GM19035 (cell line): ENCODE measurements at regions not wholly inside any gene's neighbourhood (a gene's known extent, or its start where the extent isn't known, plus 50 kb on each side); places are given as distances from the start of the nearest gene placed in this dataset.

Experiments
- ATAC-seq: cut with Tn5 transposase; IDR thresholded peaks from one replicate; pipeline ENCODE4 v1.9.1; 2021; ENCODE audit not compliant: unreplicated experiment

DNA sequence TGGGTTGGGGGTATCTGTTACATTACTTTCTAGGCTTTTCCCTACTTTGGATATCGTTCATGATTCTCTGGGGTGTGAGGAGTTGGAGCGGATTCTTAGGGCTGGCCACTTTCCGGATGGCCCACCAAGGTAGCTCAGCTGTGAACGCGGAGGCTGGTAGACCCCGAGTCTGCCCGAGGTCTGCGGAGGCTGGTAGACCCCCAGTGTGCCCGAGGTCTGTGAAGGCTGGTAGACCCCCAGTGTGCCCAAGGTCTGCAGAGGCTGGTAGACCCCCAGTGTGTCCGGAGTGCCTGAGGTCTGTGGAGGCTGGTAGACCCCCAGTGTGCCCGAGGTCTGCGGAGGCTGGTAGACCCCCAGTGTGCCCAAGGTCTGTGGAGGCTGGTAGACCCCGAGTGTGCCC lies 99.2 kb upstream of the ZNF469 start:
- no peak for ATAC-seq

DNA sequence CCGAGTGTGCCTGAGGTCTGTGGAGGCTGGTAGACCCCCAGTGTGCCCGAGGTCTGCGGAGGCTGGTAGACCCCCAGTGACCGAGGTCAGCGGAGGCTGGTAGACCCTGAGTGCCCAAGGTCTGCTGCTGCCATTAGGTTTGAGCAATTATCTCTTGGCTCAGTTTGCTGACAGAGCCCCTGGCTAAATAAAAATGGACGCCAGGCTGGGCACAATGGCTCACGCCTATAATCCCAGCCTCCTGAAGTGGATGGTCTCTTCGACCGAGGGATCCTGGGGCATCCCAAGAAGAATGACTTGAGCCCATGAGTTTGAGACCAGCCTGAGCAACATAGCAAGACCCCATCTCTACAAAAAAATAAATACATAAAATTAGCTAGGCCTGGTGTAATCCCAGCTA lies 98.7 kb upstream of the ZNF469 start:
- ATAC-seq = no peak

DNA sequence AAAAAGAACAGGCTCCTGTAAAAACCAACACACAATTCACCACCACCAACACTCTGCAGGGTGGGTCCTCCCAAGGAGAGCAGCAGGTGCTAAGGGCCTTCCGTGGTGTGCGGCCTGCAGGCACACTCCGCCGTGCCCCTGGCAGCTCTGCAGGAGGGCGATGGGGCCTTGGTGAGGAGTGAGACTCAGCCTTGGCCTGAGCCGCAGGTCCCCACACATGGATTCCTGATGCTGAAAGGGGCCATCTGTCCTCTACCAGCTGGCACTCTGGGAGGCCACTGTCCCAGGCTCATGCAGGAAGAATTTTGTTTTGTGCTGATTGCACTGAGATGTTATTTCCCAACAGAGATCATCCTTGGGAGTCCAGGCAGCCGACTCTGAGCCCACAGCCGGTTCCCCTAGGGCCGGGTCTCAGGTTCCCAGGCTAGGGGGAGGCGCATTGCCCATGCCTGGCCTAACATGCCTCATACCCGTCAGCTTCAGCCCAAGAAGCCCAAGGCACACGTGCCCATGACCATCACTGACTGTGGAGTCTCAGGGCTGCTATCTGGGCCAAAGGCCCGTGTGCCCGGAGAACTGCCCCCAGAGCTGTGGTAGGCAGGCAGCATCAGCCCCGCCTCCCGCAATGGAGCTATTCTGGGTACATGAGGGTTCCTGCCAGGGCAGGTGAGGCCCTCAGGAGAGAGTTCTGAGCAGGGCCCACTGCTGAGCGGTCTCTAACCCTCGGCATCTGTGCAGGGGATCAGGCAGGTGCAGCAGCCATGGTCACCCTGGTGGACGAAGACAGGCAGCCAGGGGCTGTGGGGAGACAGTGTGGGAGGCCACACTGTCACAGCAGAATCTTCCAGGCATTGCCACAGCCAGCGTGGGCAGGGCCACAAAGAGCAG lies 97.9 kb upstream of the ZNF469 start:
- ATAC-seq = no peak

DNA sequence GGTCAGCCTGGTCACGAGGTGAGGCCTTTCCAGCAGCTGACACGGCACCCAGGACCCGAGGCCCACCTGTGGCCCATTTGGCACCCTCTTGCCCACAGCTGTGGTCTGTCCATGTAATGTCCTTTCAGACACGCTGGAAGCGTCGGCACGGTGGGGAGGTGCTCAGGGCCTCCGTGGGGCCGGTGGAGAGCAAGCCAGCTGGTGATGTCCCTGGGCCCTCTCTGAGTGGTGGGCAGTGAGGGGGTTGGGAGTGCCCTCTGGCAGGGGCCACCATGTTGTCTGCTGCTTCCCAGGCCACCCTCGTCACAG lies 97.3 kb upstream of the ZNF469 start:
- ATAC-seq = no peak

DNA sequence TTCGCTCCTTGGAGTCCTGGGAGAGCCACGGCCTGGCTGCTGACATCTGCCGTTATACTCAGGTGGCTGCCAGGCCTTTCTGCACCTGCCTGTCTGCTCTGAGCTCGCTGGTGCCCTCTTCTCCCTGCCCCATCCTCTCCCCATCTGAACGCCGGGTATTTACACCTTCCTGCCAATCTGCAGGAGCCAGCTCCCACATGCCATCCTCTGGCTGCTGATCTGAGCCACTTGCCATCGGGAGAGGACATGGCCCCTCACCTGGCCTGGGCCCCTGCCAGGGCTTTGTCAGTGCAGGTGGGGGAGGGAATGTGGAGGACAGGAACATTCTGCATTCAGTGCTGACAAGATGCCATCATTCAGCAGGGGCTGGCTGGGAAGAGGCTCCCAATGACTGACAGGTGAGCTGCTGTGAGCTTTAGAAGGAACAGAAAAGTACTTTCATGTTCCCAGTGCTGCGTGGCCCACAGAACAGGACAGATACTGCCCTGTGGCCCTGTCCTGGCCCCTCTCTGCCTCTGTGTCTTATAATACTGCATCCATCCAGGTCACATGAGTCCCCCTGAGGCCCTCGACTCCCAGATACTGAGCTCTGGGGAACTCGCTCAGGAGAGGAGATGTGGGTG lies 96.3 kb upstream of the ZNF469 start:
- ATAC-seq = no peak

DNA sequence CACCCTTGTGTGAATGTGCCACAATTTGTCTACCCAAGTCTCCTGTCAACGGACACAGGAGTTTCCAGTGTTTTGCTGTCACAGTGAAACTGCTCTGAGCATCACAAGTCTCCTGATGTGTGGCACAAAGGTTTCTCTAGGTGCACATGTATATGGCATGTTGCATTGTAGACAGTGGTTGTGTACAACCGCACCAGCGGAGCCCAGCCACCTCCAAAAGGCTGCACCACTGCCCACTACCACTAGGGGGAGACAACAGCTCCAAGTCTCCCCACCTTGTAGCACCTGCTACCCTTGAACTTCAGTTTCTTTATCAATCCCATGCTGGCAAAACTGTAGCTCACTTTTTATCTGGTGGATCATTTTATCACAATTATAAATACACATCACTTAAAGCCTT lies 95.5 kb upstream of the ZNF469 start:
- ATAC-seq = no peak

DNA sequence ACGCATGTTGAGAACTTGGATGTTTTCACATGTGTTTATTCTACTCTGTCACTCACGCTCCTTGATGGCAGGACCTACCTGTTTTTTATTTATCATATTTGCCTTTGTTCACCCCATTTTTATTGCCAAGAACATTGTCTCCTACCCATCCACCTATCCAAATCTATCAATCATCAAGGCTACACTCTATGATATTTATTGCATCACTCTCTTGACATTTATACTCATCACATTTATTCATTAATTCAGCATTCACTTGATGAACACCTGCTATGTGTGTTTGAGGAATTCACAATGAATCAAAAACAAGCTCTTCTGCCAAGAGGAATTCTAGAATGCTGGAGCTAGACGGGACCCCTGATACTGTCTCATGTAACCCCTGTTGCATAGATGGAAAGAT lies 94.5 kb upstream of the ZNF469 start:
- ATAC-seq = no peak

DNA sequence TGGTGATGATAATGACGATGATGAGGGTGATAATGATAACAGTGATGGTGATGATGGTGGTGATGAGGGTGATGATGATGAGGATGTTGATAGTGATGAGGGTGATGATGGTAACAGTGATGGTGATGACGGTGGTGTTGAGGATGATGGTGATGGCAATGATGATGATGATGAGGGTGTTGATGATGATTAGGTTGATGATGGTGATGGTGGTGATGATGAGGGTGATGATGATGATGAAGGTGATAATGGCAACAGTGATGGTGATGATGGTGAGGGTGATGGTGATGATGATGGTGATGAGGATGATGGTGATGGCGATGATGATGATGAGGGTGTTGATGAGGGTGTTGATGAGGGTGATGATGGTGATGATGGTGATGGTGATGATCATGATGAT lies 93.8 kb upstream of the ZNF469 start:
- no peak for ATAC-seq

DNA sequence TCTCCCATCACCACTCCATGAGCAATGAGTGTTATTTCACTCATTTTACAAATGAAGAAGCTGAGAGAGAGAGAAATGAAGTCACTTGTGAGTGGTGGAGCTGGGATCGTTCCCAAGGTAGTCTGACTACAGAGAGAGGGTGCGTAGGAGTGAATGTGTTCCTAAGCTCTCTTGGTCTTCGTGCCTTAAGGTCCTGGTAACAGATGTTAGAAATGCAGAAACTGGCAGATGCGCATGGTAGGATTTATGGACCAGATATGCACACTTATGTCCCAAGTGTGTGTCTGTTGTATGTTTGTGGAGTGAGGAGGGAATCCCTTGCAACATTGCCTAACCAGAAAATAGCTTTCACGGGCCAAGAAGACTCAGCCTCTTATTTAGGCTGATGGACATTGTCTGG lies 93.2 kb upstream of the ZNF469 start:
- ATAC-seq = no peak

DNA sequence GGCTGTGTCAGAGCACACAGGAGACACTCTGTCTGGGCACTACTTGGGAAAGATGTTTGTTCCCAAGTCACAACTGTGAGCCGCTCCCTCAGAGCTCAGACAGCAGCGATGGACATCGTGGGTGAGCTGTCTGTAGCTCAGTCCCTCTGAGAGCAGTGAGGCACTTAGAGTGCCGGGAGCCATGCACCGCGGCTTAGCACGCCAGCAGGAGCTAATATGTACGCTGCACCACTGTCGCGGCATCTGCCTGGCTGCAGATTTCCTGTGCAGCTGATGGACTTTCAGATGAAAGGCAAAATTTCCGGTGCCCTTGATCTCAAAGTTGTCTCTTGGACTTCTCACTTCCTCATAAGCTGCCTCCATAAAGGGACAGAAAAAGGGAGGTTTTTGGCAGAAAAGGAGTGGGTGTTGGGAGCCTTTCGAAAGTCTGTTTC lies 92.8 kb upstream of the ZNF469 start:
- ATAC-seq = no peak

DNA sequence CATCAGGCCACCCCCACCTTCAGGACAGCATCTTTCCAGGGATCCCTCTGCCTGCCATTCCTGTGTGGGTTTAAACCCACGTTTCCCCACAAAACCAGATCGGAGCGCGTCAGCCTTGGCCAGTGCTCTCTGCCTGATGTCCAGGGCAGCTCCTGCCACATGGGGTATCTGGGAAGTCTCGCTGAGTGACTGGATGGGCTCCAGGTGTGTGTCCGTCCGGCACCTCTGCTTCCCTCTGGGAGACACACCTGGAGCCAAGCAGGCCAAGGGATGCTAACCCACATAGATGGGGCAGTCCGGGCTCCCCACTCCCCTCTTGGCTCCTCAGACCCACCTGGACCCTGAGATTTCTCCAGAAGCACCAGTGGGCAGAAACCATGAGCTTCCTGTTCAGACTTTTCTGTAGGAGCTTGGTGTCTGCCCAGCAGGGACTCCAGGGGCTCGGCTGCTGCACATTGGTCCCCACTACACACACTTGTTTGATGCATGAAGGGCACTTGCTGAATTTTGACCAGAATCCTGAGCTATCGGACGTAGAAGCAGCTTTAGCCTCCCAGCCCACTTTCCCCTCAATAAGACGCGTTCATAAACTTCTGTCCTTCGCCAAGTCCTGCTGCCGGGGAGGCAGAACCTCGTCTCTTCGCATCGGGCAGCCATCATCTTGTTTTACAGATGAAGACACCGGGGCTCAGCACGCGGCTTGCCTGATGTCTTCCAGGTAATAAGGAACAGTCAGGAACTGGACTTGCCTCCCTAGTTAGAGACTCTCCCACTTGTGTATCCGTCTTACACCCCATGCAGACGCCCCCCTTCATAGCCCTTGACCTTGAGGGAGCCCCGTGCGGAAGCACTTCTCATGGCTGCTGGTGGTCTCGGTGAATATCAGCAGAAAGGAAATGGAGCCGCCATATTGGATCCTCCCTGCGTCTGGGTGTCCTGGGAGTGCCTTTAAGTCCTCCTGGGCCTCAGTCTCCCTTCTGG lies 91.6 kb upstream of the ZNF469 start:
- ATAC-seq = no peak

DNA sequence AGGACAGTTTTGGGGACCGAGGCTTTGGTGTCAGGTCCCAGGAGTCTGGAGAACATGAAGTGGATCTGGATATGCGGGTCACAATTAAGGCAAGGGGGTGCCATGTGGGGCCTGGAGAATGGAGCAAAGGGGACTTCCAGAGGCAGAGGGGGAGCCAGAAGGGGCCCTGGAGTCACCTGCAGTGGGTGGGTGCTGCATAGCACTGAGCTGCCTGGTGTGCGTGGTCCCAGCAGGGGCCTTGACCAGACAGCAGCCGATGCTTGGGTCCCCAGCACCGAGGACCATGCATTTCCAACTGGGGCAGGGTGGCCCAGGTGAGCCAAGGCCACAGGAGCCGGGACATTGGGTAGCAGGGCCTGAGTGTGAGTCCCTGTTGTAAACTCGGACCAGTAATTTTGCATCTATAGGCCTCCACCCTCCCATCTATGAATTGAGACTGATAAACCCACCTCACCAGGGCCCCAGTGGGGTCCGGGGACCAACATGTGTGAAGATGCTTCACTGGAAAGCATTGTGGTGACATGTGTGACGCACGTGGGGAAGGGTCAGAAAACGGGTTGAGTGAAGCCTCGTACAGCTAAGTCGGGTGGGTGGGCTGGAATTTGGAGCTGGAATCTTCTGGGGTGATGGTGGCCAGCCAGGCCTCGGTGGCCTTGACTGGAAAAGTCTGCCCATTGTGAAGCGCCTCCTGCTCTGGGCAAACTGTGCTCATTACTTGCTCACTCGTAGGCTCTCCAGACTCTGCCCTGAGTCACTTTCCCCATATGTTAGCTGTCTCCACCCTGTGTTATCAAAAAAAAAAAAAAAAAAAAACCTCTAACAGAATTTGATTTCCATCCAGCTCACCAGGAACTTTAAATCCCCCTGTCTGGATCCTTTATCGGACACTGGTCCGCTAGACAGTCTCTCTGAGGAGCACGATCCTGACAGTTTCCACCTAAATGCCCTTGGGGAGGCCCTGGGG lies 90.5 kb upstream of the ZNF469 start:
- no peak for ATAC-seq

DNA sequence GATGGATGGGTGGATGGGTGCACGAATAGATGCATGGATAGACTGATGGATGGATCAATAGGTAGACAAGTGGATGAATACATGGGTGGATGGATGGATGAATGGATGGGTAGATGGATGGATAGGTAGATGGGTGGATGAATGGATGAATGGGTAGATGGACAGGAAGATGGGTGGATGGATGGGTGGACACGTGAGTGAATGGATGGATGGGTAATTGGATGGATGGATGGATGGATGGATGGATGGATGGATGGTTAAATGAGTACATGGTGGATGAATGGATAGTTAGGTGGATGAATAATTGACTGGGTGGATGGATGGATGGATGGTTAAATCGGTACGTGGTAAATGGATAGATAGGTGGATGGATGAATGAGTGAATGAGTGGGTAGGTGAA lies 89.7 kb upstream of the ZNF469 start:
- no peak for ATAC-seq

DNA sequence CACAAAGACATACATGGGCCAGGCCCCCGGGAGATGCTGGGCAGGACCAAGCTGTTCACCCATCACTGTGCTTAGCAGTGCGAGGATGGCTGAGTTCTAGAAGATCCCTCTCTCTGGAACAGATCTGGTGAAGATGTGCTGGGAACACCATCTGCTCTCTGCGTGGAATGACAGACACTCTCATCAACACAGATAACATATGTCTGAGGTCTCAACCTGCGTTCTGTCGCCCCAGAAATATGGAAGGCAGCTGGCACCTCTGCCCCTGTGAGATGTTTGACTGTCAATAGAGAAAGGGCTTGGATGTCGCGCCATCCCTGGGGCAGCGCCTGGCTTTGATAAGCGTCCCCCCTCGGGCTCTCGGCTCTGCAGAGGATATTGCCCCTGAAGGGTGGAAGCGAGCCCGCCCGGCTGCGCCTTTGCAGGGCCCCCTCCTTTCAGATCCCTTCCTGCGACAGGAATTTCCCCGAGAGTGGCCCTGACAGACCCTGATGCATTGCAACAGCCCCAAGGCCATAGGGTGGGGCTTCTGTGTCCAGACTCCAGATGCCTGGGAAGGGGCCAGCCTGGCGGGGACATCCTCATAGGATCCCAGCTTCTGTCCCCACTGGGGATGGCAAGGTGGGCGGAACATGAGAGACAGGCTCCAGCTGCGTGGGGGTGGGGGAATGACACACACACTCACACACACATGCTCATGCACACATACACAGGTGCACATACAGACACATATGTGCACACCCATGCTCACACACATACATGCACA lies 86.9 kb upstream of the ZNF469 start:
- no peak for ATAC-seq

DNA sequence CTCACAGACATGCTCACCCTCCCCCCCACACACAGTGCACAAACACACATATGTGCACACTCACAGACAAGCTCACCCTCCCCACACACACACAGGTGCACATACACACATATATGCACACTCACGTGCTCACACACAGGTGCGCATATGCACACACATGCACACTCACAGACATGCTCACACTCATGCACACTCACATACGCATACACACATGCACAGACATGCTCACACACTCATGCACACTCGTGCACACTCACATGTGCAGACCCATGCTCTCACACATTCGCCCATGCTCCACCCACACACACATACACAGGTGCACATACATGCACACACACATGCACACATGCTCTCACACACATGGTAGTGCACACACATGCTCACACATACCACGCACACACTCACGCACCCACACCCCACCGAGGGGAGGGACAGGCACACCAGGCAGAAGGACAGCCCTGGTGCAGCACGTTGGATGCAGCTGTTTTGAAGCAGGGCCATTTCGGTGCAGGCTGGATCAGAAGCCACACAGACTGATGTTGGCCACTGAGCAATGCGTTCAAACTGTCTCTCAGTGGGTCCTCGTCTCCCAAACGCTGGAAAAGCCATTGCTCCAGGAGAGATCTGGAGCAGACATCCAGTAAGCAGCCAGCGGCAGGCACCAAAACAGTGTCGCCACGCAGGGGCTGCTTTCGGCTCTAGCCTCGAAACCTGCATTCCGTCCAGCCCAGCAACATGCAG lies 86.2 kb upstream of the ZNF469 start:
- no peak for ATAC-seq

DNA sequence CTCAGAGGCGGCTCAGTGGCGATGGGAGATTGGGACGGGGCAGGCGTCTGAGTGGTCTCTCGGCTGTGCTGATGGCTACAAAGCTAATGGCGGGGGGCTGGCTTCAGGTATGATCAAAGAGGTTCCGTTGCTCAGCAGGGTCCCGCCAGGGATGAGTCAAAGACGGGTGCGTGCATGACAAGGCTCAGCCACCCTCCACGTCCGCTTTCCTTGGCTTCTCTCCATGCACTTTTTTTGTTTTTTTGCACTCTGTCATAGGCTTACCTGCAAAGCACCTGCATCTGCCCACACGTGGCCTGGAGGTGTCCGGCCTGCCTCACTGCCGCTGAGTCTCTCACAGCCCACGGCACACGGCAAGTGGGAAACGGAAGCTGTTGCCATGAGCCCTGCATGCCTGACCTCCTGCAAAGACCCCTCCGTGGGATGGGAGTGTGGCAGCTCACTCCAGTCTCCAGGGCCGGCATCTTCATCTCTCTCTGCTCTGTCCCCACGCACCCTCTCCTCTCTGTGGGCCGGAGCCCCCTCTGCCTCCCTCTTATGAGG lies 85.5 kb upstream of the ZNF469 start:
- no peak for ATAC-seq

DNA sequence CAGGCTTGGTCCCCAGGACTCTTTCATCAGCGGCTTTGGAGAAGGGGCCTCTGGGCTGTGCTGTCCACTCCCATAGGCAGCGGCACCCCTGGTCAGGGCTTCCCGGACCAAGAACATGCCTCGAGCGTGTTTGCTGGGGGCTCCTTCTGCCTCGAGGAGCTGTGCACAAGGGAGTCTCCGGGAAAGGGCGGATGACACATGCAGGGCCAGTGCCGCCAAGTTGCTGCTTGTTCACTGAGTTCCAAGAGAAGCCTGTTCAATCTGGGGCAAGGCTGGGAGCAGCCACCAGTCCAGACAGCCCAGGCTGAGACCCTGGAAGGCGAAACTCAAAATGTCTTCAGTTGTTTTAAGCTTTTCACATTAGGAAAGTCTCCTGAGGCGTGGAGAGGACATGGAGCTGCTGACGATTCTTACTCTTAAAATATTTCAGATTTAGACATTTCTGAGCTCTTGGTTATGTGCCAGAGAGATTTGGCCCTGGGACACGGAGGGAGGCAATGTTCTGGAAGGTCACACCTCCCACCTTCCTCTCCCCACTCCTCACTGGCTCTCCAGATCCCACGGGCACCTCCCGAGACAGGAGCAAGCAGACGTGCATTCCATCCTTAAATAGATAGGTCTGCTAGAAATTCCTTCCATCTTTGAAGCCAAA lies 84.5 kb upstream of the ZNF469 start:
- ATAC-seq = no peak
